H1 (cell line): ENCODE measurements at regions not wholly inside any gene's neighbourhood (a gene's known extent, or its start where the extent isn't known, plus 50 kb on each side); places are given as distances from the start of the nearest gene placed in this dataset.

Experiments
- CTCF ChIA-PET: fragments of 300-600 bp; sonication (Branson Sonifier 250); formaldehyde crosslinking; loops from one replicate; lab custom pipeline; 2021; ENCODE audit not compliant: partially characterized antibody; lab: Charles Lee
- POLR2A ChIA-PET: fragments of 300-600 bp; sonication (Branson Sonifier 250); formaldehyde crosslinking; loops from one replicate; lab custom pipeline; 2021; ENCODE audit warnings: inconsistent platforms; ENCODE audit not compliant: partially characterized antibody; lab: Charles Lee
- DNase-seq, 2 experiments: peaks; one replicate each; pipeline versions ENCODE4 v3.0.0 to v3.0.0-alpha.2; 2010 to 2022; ENCODE audit warnings: low spot score in 2 of 2, low read depth in 1 of 2, mixed read lengths in 1 of 2
- FAIRE-seq: peaks from 2 replicates; lab custom pipeline; 2011; peaks lifted over from hg19 to GRCh38; lab: Jason Lieb, UNC
- H2AFZ ChIP-seq: 2 replicates; pipeline ENCODE4 v1.8.1; 2012; ENCODE audit warnings: low read length, inconsistent platforms
- H2AK5ac ChIP-seq: 2 replicates; pipeline ENCODE4 v1.6.1; 2013; ENCODE audit warnings: low read depth, low read length
- H2BK120ac ChIP-seq: replicated peaks from 2 replicates; pipeline ENCODE3; 2013; ENCODE audit warnings: low read depth, low read length, inconsistent platforms
- H2BK12ac ChIP-seq: 2 replicates; pipeline ENCODE4 v1.6.1; 2013; ENCODE audit warnings: low read depth, low read length
- H2BK15ac ChIP-seq: 2 replicates; pipeline ENCODE4 v1.6.1; 2013; ENCODE audit warnings: low read length
- H2BK20ac ChIP-seq: 2 replicates; pipeline ENCODE4 v1.6.1; 2013; ENCODE audit warnings: low read length
- H2BK5ac ChIP-seq: 2 replicates; pipeline ENCODE4 v1.6.1; 2013; ENCODE audit warnings: low read depth, low read length
- H3K14ac ChIP-seq: 2 replicates; pipeline ENCODE4 v1.6.1; 2013; ENCODE audit warnings: inconsistent platforms; ENCODE audit not compliant: insufficient read length
- H3K18ac ChIP-seq: 2 replicates; pipeline ENCODE4 v1.6.1; 2013; ENCODE audit warnings: low read length; ENCODE audit errors: extremely low read depth
- H3K23ac ChIP-seq: 2 replicates; pipeline ENCODE4 v1.6.1; 2013; ENCODE audit warnings: inconsistent platforms; ENCODE audit not compliant: insufficient read length
- H3K23me2 ChIP-seq: 2 replicates; pipeline ENCODE4 v1.6.1; 2013; ENCODE audit warnings: low read depth, low read length
- H3K27ac ChIP-seq: 2 replicates; pipeline ENCODE4 v1.6.1; 2011; ENCODE audit warnings: low read depth, low read length, inconsistent platforms
- H3K27me3 ChIP-seq, 4 experiments: replicated peaks in 1 of 4; 1 replicate in 1 of 4; 2 replicates in 3 of 4; pipeline versions ENCODE4 v1.6.1 to v1.8.1; 2011 to 2013; ENCODE audit warnings: low read length in 3 of 4, mild to moderate bottlenecking in 3 of 4, inconsistent platforms in 2 of 4, mixed read lengths in 2 of 4, moderate library complexity in 1 of 4; ENCODE audit not compliant: control insufficient read depth in 3 of 4, insufficient read depth in 3 of 4; ENCODE audit errors: extremely low read depth in 1 of 4
- H3K36me3 ChIP-seq, 4 experiments: 2 replicates each; pipeline versions ENCODE4 v1.6.1 to v1.8.1; 2011 to 2013; ENCODE audit warnings: mild to moderate bottlenecking in 4 of 4, low read length in 3 of 4, moderate library complexity in 2 of 4, control low read depth in 1 of 4, inconsistent platforms in 1 of 4; ENCODE audit not compliant: insufficient read depth in 4 of 4, control insufficient read depth in 2 of 4
- H3K4ac ChIP-seq: replicated peaks from 2 replicates; pipeline ENCODE3; 2013; ENCODE audit warnings: low read length, low read depth, mixed read lengths, inconsistent platforms; ENCODE audit not compliant: insufficient read length
- H3K4me1 ChIP-seq, 4 experiments: replicated peaks in 1 of 4; 1 replicate in 1 of 4; 2 replicates in 3 of 4; pipeline versions ENCODE4 v1.6.1 to v1.8.1; 2011 to 2013; ENCODE audit warnings: low read length in 3 of 4, inconsistent platforms in 2 of 4, mixed read lengths in 1 of 4; ENCODE audit not compliant: insufficient read depth in 4 of 4, control insufficient read depth in 3 of 4
- H3K4me2 ChIP-seq, 2 experiments: 2 replicates each; pipeline versions ENCODE4 v1.6.1 to v1.8.1; 2011 to 2013; ENCODE audit warnings: low read depth in 2 of 2, low read length in 2 of 2, control low read depth in 1 of 2, inconsistent platforms in 1 of 2, mild to moderate bottlenecking in 1 of 2; ENCODE audit not compliant: insufficient read depth in 1 of 2
- H3K4me3 ChIP-seq, 4 experiments: fragments of 200-600, 300-600 bp in 1 of 4; sonication (generic), shearing (Covaris generic), sonication (Bioruptor Twin) in 1 of 4; 2 replicates each; pipeline versions ENCODE4 v1.5.1 to v1.8.1; 2011 to 2016; ENCODE audit warnings: low read length in 4 of 4, low read depth in 3 of 4, control low read depth in 2 of 4, inconsistent platforms in 2 of 4, mild to moderate bottlenecking in 2 of 4, mixed read lengths in 1 of 4, moderate library complexity in 1 of 4; ENCODE audit not compliant: insufficient read depth in 2 of 4; ENCODE audit errors: extremely low read depth in 1 of 4
- H3K56ac ChIP-seq: replicated peaks from 2 replicates; pipeline ENCODE3; 2013; ENCODE audit warnings: low read depth, mild to moderate bottlenecking, mixed read lengths, low read length, inconsistent platforms; ENCODE audit not compliant: insufficient read length
- H3K79me1 ChIP-seq: 2 replicates; pipeline ENCODE4 v1.6.1; 2013; ENCODE audit warnings: low read depth, low read length, control low read depth
- H3K79me2 ChIP-seq, 2 experiments: 2 replicates each; pipeline versions ENCODE4 v1.6.1 to v1.8.1; 2012 to 2013; ENCODE audit warnings: low read length in 2 of 2, mild to moderate bottlenecking in 2 of 2, inconsistent platforms in 1 of 2; ENCODE audit not compliant: insufficient read depth in 2 of 2, control insufficient read depth in 1 of 2
- H3K9ac ChIP-seq, 4 experiments: replicated peaks in 1 of 4; 1 replicate in 1 of 4; 2 replicates in 3 of 4; pipeline versions ENCODE4 v1.6.1 to v1.8.1; 2011 to 2013; ENCODE audit warnings: low read depth in 3 of 4, low read length in 3 of 4, control low read depth in 2 of 4, mild to moderate bottlenecking in 2 of 4, moderate library complexity in 2 of 4, inconsistent platforms in 1 of 4; ENCODE audit errors: extremely low read depth in 1 of 4
- H3K9me3 ChIP-seq, 2 experiments: 2 replicates each; pipeline versions ENCODE4 v1.6.1 to v1.8.1; 2012 to 2013; ENCODE audit warnings: mild to moderate bottlenecking in 2 of 2, moderate library complexity in 2 of 2, control low read depth in 1 of 2, inconsistent platforms in 1 of 2, low read depth in 1 of 2, low read length in 1 of 2, mixed read lengths in 1 of 2; ENCODE audit not compliant: insufficient read depth in 2 of 2
- H4K20me1 ChIP-seq, 2 experiments: replicated peaks in 1 of 2; 2 replicates each; pipeline versions ENCODE3 to v1.8.1; 2011 to 2013; ENCODE audit warnings: inconsistent platforms in 2 of 2, low read length in 2 of 2, mild to moderate bottlenecking in 1 of 2; ENCODE audit not compliant: insufficient read depth in 2 of 2, control insufficient read depth in 1 of 2
- H4K5ac ChIP-seq: 2 replicates; pipeline ENCODE4 v1.6.1; 2013; ENCODE audit warnings: low read length, low read depth, mixed read lengths, inconsistent platforms; ENCODE audit not compliant: insufficient read length
- H4K8ac ChIP-seq: 2 replicates; pipeline ENCODE4 v1.8.0; 2013; ENCODE audit warnings: mild to moderate bottlenecking, moderate library complexity, low read length, inconsistent platforms; ENCODE audit not compliant: insufficient read depth; ENCODE audit errors: extremely low read depth
- H4K91ac ChIP-seq: replicated peaks from 2 replicates; pipeline ENCODE3; 2013; ENCODE audit warnings: low read length, mixed read lengths, inconsistent platforms; ENCODE audit not compliant: insufficient read length
- CTCF ChIP-seq, 3 experiments: IDR thresholded peaks; 1 replicate in 2 of 3; 2 replicates in 1 of 3; pipeline versions ENCODE4 v1.5.1 to v1.6.1; 2011; ENCODE audit warnings: low read length in 3 of 3, mild to moderate bottlenecking in 3 of 3, inconsistent platforms in 2 of 3, low read depth in 1 of 3, moderate library complexity in 1 of 3; ENCODE audit not compliant: insufficient read depth in 1 of 3; ENCODE audit errors: control extremely low read depth in 1 of 3
- HDAC6 ChIP-seq: IDR thresholded peaks from one replicate; pipeline ENCODE4 v1.7.1; 2012; ENCODE audit warnings: low read depth, mild to moderate bottlenecking, inconsistent platforms, low read length, moderate library complexity
- NANOG ChIP-seq: IDR thresholded peaks from 2 replicates; pipeline ENCODE4 v1.6.1; 2011; ENCODE audit warnings: low read length, low read depth, mild to moderate bottlenecking, inconsistent platforms; ENCODE audit not compliant: insufficient read depth, poor library complexity, severe bottlenecking
- NRF1 ChIP-seq: IDR thresholded peaks from 2 replicates; pipeline ENCODE4 v1.6.1; 2011; ENCODE audit warnings: mild to moderate bottlenecking, low read depth, low read length, improper control_type of control experiment
- RBBP5 ChIP-seq: IDR thresholded peaks from 2 replicates; pipeline ENCODE4 v1.7.1; 2012; ENCODE audit warnings: low read depth, mild to moderate bottlenecking, inconsistent platforms, low read length, moderate library complexity, borderline replicate concordance
- RXRA ChIP-seq: IDR thresholded peaks from 2 replicates; pipeline ENCODE4 v1.6.1; 2011; ENCODE audit warnings: low read depth, mild to moderate bottlenecking, low read length, moderate library complexity; ENCODE audit not compliant: insufficient read depth
- WGBS, 2 experiments: shearing (Covaris generic) in 1 of 2; methylation state at CpG; one replicate each; pipeline versions ENCODE4 v1.1.6 to v1.1.7; 2013 to 2015; ENCODE audit warnings: low lambda C conversion rate in 2 of 2, mixed read lengths in 2 of 2, inconsistent platforms in 1 of 2, low coverage in 1 of 2, missing lambda C conversion rate in 1 of 2; ENCODE audit not compliant: insufficient replicate concordance in 2 of 2, insufficient coverage in 1 of 2, insufficient read length in 1 of 2; ENCODE audit errors: extremely low coverage in 1 of 2, missing lambda C conversion rate in 1 of 2; 5-methylcytosine and 5-hydroxymethylcytosine counted together
- TF ChIP-seq, protein P1 (sequence below): IDR thresholded peaks from 2 replicates; pipeline ENCODE4 v1.6.1; 2012; ENCODE audit warnings: inconsistent platforms

GRCh38 chr10:133008196-133008595 is 65.8 kb upstream of the CFAP46 start:
- Histone ChIP-seq H4K20me1 (peaks cover 0 to 6% of the 10 kb centered on the region in 2 experiments), H3K27ac (no peak overlapping the region), H2BK120ac (no peak overlapping the region), H3K4ac (no peak overlapping the region), H3K56ac (no peak overlapping the region), H3K4me1 (no peaks in the 10 kb centered on the region), H3K9ac (no peak overlapping the region), H3K9me3 (peaks cover 0 to 5% of the 10 kb centered on the region in 2 experiments; a peak in 1 of 4 replicates), H3K79me2 (no peaks in the 10 kb centered on the region), H3K18ac (no peak overlapping the region), H3K23me2 (peaks cover 10% of the 10 kb centered on the region), H2AFZ (no peak overlapping the region), H4K5ac (no peak overlapping the region), H3K36me3 (no peaks in the 10 kb centered on the region; a peak in 1 of 8 replicates), H4K91ac (no peak overlapping the region), H3K79me1 (no peaks in the 10 kb centered on the region), H2BK15ac (no peak overlapping the region), H3K14ac (no peak overlapping the region), H2BK20ac (no peak overlapping the region), H3K27me3 (no peaks in the 10 kb centered on the region), H2BK12ac (no peak overlapping the region), H3K4me3 (no peak overlapping the region), H4K8ac (no peak overlapping the region; the same call in 1 of the 2 replicates), H3K23ac (no peak overlapping the region), H2AK5ac (no peak overlapping the region), H2BK5ac (no peak overlapping the region), H3K4me2 (no peak overlapping the region)
- TF ChIP-seq NANOG, result no peak
- TF ChIP-seq RXRA, result no peak
- TF ChIP-seq RBBP5, result no peak
- no peak for TF ChIP-seq CTCF (IDR thresholded peaks at IDR 0.05; ENCODE audit: control extremely low read depth in 1 of 3, insufficient read depth in 1 of 3, low read depth in 1 of 3, low read length in 3 of 3)
- TF ChIP-seq, protein P1, sequence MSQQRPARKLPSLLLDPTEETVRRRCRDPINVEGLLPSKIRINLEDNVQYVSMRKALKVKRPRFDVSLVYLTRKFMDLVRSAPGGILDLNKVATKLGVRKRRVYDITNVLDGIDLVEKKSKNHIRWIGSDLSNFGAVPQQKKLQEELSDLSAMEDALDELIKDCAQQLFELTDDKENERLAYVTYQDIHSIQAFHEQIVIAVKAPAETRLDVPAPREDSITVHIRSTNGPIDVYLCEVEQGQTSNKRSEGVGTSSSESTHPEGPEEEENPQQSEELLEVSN, result no peak
- no peak for TF ChIP-seq NRF1
- TF ChIP-seq HDAC6, result no peak
- 82% methylated on average over 18 of the region's 23 CpGs; no CpG with 5 or more reads in 1 of the 2 experiments for WGBS, 2 experiments
- ChIA-PET POLR2A (no interaction called here), CTCF (no interaction called here)
- FAIRE-seq (no peak), DNase-seq (no peak)
